Sigmoid colon (tissue), 3 donors: ENCODE measurements at regions not wholly inside any gene's neighbourhood (a gene's known extent, or its start where the extent isn't known, plus 50 kb on each side); places are given as distances from the start of the nearest gene placed in this dataset.

Source experiments
- POLR2A ChIP-seq, 2 donors: fragments of 450-650 bp; IDR thresholded peaks; one replicate each; pipeline ENCODE4 v1.6.1; 2016; ENCODE audit warnings: antibody characterized with exemption in 2 of 2, mild to moderate bottlenecking in 2 of 2, moderate library complexity in 2 of 2
- TF ChIP-seq, protein P1 (sequence below), 4 experiments: fragments of 450-650 bp in 3 of 4; fragments of 200-600 bp in 1 of 4; IDR thresholded peaks; one replicate each; pipeline ENCODE4 v1.5.1; 2016 to 2019; ENCODE audit warnings: antibody characterized with exemption in 4 of 4, mild to moderate bottlenecking in 3 of 4, moderate library complexity in 2 of 4

DNA sequence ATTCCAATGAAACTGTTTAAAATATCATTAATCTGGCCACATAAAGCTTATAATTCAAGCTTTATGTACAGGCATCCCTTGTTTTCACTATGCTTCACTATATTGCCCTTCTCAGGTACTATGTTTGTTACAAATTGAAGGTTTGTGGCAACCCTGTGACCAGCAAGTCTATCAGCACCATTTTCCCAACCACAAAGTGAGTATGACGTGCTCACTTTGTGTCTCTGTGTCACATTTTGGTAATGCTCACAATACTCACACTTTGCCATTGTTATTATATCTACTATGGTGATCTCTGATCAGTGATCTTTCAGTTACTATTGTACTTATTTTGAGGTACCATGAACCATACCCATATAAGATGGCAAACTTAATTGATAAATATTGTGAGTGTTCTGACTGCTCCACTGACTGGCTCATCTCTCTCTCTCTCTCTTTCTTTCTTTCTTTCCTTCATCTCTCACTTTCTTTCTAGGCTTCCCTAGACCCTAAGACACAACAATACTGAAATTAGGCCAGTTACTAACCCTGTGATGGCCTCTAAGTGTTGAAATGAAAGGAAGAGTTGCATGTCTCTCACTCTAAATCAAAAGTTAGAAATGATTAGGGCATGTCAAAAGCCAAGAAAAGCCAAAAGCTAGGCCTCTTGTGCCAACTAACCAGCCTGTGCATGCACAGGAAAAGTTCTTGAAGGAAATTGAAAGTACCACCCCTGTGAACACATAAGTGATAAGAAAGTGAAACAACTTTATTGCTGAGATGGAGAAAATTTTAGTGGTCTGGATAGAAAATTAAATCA is 227.9 kb downstream of the BCAS1 start:
- TF ChIP-seq POLR2A (IDR thresholded peaks at IDR 0.05) = no peak
- TF ChIP-seq, protein P1, sequence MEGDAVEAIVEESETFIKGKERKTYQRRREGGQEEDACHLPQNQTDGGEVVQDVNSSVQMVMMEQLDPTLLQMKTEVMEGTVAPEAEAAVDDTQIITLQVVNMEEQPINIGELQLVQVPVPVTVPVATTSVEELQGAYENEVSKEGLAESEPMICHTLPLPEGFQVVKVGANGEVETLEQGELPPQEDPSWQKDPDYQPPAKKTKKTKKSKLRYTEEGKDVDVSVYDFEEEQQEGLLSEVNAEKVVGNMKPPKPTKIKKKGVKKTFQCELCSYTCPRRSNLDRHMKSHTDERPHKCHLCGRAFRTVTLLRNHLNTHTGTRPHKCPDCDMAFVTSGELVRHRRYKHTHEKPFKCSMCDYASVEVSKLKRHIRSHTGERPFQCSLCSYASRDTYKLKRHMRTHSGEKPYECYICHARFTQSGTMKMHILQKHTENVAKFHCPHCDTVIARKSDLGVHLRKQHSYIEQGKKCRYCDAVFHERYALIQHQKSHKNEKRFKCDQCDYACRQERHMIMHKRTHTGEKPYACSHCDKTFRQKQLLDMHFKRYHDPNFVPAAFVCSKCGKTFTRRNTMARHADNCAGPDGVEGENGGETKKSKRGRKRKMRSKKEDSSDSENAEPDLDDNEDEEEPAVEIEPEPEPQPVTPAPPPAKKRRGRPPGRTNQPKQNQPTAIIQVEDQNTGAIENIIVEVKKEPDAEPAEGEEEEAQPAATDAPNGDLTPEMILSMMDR (IDR thresholded peaks at IDR 0.05) = no peak
